B cell (primary cell): ENCODE measurements at regions not wholly inside any gene's neighbourhood (a gene's known extent, or its start where the extent isn't known, plus 50 kb on each side); places are given as distances from the start of the nearest gene placed in this dataset.

Experiments used
- EZH2 ChIP-seq: IDR thresholded peaks from 2 replicates; pipeline ENCODE4 v1.6.1; 2012; ENCODE audit warnings: borderline replicate concordance, low read depth, mild to moderate bottlenecking, moderate library complexity, low read length; ENCODE audit not compliant: insufficient read depth, poor library complexity, severe bottlenecking
- TF ChIP-seq, protein P1 (sequence below): fragments of 200-600 bp; IDR thresholded peaks from one replicate; pipeline ENCODE4 v1.8.0; 2022; ENCODE audit warnings: antibody characterized with exemption, mild to moderate bottlenecking

DNA sequence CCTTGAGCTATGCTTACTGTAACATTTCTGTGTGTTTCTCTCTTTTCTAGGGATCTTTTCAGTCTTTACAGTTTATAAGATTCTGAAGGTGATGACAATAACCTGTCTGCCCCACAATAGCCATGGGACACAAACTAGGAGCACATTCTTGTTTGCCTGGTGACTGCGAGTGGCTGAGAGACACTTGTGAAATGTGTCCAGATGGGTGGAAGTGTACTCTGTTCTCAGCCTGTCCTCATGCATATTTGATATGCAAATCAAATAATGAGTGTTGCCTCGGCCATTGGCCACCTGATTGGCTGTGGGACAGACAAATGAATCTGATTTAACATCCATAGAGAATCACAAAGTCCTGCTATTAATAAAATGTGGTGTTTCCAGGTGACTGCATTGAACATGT lies 246.2 kb downstream of the HNMT start:
- TF ChIP-seq, protein P1, sequence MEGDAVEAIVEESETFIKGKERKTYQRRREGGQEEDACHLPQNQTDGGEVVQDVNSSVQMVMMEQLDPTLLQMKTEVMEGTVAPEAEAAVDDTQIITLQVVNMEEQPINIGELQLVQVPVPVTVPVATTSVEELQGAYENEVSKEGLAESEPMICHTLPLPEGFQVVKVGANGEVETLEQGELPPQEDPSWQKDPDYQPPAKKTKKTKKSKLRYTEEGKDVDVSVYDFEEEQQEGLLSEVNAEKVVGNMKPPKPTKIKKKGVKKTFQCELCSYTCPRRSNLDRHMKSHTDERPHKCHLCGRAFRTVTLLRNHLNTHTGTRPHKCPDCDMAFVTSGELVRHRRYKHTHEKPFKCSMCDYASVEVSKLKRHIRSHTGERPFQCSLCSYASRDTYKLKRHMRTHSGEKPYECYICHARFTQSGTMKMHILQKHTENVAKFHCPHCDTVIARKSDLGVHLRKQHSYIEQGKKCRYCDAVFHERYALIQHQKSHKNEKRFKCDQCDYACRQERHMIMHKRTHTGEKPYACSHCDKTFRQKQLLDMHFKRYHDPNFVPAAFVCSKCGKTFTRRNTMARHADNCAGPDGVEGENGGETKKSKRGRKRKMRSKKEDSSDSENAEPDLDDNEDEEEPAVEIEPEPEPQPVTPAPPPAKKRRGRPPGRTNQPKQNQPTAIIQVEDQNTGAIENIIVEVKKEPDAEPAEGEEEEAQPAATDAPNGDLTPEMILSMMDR: no peak
- TF ChIP-seq EZH2: no peak
